K562 (cell line): ENCODE measurements at regions not wholly inside any gene's neighbourhood (a gene's known extent, or its start where the extent isn't known, plus 50 kb on each side); places are given as distances from the start of the nearest gene placed in this dataset.

ENCODE experiments used
- ATAC-seq: fragments of 200-7000 bp; cut with Tn5 transposase; 3 replicates; pipeline ENCODE4 v1.9.1; 2020; ENCODE audit warnings: moderate library complexity
- BruUV-seq: library from RNA; stranded (reverse); fragments of 400-500 nt; replicated peaks from 2 replicates; lab custom pipeline; 2021; lab: Mats Ljungman, UMichigan
- CTCF ChIA-PET: fragments of 300-600 bp; formaldehyde crosslinking; extraction: SDS; loops from one replicate; lab custom pipeline; 2021; ENCODE audit warnings: low intra/inter-chr PET ratio; lab: Yijun Ruan, JAX
- POLR2A ChIA-PET: fragments of 300-600, 350-650 bp; sonication (Branson Sonifier 250); formaldehyde crosslinking; extraction: SDS; loops from one replicate; lab custom pipeline; 2021; ENCODE audit warnings: antibody characterized with exemption, inconsistent platforms; lab: Yijun Ruan, JAX
- DNase-seq, 4 experiments: peaks; one replicate each; pipeline versions ENCODE4 v3.0.0 to v3.0.0-alpha.2; 2011 to 2018; ENCODE audit warnings: low spot score in 3 of 4, mixed read lengths in 3 of 4; ENCODE audit errors: extremely low read depth in 1 of 4
- FAIRE-seq: peaks from 2 replicates; lab custom pipeline; 2011; peaks lifted over from hg19 to GRCh38; lab: Jason Lieb, UNC
- H2AFZ ChIP-seq: 2 replicates; pipeline ENCODE4 v1.6.0; 2011; ENCODE audit warnings: low read depth, low read length, control low read depth, inconsistent platforms
- H3K27ac ChIP-seq: fragments of 200-600 bp; 3 replicates; pipeline ENCODE4 v1.8.0; 2011; ENCODE audit warnings: low read depth, mild to moderate bottlenecking, control low read depth, inconsistent platforms, low read length, moderate library complexity, mixed read lengths; ENCODE audit errors: extremely low read depth
- H3K27me3 ChIP-seq, 2 experiments: fragments of 300-600 bp in 1 of 2; 2 replicates in 1 of 2; 3 replicates in 1 of 2; pipeline versions ENCODE4 v1.6.0 to v1.8.0; 2011; ENCODE audit warnings: inconsistent platforms in 2 of 2, low read length in 2 of 2, mild to moderate bottlenecking in 1 of 2, mixed read lengths in 1 of 2, moderate library complexity in 1 of 2; ENCODE audit not compliant: control insufficient read depth in 2 of 2, insufficient read depth in 2 of 2
- H3K36me3 ChIP-seq: fragments of 300-600 bp; 3 replicates; pipeline ENCODE4 v1.8.0; 2011; ENCODE audit warnings: mild to moderate bottlenecking, low read length, inconsistent platforms; ENCODE audit not compliant: control insufficient read depth, insufficient read depth
- H3K4me1 ChIP-seq, 2 experiments: fragments of 200-600 bp in 1 of 2; replicated peaks in 1 of 2; 2 replicates in 1 of 2; 3 replicates in 1 of 2; pipeline versions ENCODE4 v1.5.1 to v1.8.0; 2011; ENCODE audit warnings: inconsistent platforms in 2 of 2, low read length in 2 of 2, mild to moderate bottlenecking in 1 of 2, mixed read lengths in 1 of 2, moderate library complexity in 1 of 2; ENCODE audit not compliant: control insufficient read depth in 2 of 2, insufficient read depth in 2 of 2
- H3K4me2 ChIP-seq: 2 replicates; pipeline ENCODE4 v1.6.1; 2011; ENCODE audit warnings: low read length, control low read depth, inconsistent platforms, mixed read lengths; ENCODE audit not compliant: insufficient read depth
- H3K4me3 ChIP-seq: fragments of 200-600 bp; sonication (generic), shearing (Covaris generic); 2 replicates; pipeline ENCODE4 v1.5.1; 2016; ENCODE audit warnings: control low read depth, inconsistent platforms
- H3K79me2 ChIP-seq: fragments of 200-600 bp; 3 replicates; pipeline ENCODE4 v1.8.0; 2011; ENCODE audit warnings: low read length, inconsistent platforms; ENCODE audit not compliant: control insufficient read depth, insufficient read depth
- H3K9ac ChIP-seq, 2 experiments: 2 replicates each; pipeline versions ENCODE4 v1.6.0 to v1.6.1; 2011; ENCODE audit warnings: low read depth in 2 of 2, low read length in 2 of 2, control low read depth in 1 of 2, inconsistent platforms in 1 of 2, mild to moderate bottlenecking in 1 of 2, mixed read lengths in 1 of 2; ENCODE audit not compliant: insufficient read depth in 1 of 2
- H3K9me1 ChIP-seq: one replicate; pipeline ENCODE4 v1.6.0; 2011; ENCODE audit warnings: inconsistent platforms, mild to moderate bottlenecking, low read length, moderate library complexity; ENCODE audit not compliant: control insufficient read depth, insufficient read depth
- H3K9me3 ChIP-seq: replicated peaks from 2 replicates; pipeline ENCODE4 v1.5.1; 2011; ENCODE audit warnings: low read depth, low read length, inconsistent platforms; ENCODE audit not compliant: control insufficient read depth, insufficient read depth
- H4K20me1 ChIP-seq: replicated peaks from 2 replicates; pipeline ENCODE4 v1.6.1; 2011; ENCODE audit warnings: low read length, inconsistent platforms, mixed read lengths; ENCODE audit not compliant: control insufficient read depth, insufficient read depth
- CHD1 ChIP-seq: fragments of 200-600 bp; sonication (generic); IDR thresholded peaks from one replicate; pipeline ENCODE4 v1.6.1; 2012; ENCODE audit warnings: mild to moderate bottlenecking, moderate library complexity, low read length, inconsistent platforms
- DNMT1 ChIP-seq: fragments of 450-650 bp; IDR thresholded peaks from 2 replicates; pipeline ENCODE4 v1.6.1; 2016; ENCODE audit warnings: antibody characterized with exemption, mild to moderate bottlenecking
- HES1 ChIP-seq: fragments of 450-650 bp; IDR thresholded peaks from 2 replicates; pipeline ENCODE4 v1.6.1; 2016; ENCODE audit warnings: low read depth, mild to moderate bottlenecking, moderate library complexity
- KLF1 ChIP-seq: fragments of 450-650 bp; IDR thresholded peaks from 2 replicates; pipeline ENCODE4 v1.6.1; 2016; ENCODE audit warnings: missing genetic modification characterization, missing compliant biosample characterization
- NFYB ChIP-seq: IDR thresholded peaks from 2 replicates; pipeline ENCODE4 v1.6.1; 2011; ENCODE audit warnings: mild to moderate bottlenecking, moderate library complexity; ENCODE audit not compliant: insufficient read length; ENCODE audit errors: extremely low read depth
- POLR2A ChIP-seq: fragments of 450-650 bp; conservative IDR thresholded peaks from 2 replicates; pipeline ENCODE4 v1.6.1; 2016
- SRSF1 ChIP-seq: fragments of 200-400 bp; formaldehyde crosslinking; IDR thresholded peaks from 2 replicates; pipeline ENCODE4 v1.6.1; 2017; ENCODE audit warnings: mild to moderate bottlenecking, low read depth, low read length, moderate library complexity
- TCF7L2 ChIP-seq: fragments of 150-350 bp; IDR thresholded peaks from 2 replicates; pipeline ENCODE4 v1.6.1; 2016; ENCODE audit warnings: low read depth, mild to moderate bottlenecking, low read length, moderate library complexity
- ZBTB49 ChIP-seq: sonication (generic); formaldehyde crosslinking; IDR thresholded peaks from 2 replicates; pipeline ENCODE4 v1.8.0; 2022; ENCODE audit warnings: missing genetic modification reagents, mild to moderate bottlenecking, borderline replicate concordance
- ZNF224 ChIP-seq: sonication (generic); formaldehyde crosslinking; IDR thresholded peaks from 2 replicates; pipeline ENCODE4 v1.8.0; 2022; ENCODE audit warnings: mild to moderate bottlenecking, missing genetic modification reagents
- ZNF57 ChIP-seq: fragments of 450-650 bp; formaldehyde crosslinking; IDR thresholded peaks from 2 replicates; pipeline ENCODE4 v1.4.0; 2020; ENCODE audit warnings: mild to moderate bottlenecking, moderate library complexity
- ZNF707 ChIP-seq: fragments of 250-450 bp; sonication (Bioruptor Pico); conservative IDR thresholded peaks from 2 replicates; pipeline ENCODE4 v1.8.0; 2022; ENCODE audit warnings: inconsistent platforms, mild to moderate bottlenecking, moderate library complexity
- WGBS: fragments of 100-300 bp; shearing (Covaris generic); methylation state at CpG from one replicate; pipeline ENCODE4 v1.1.6; 2016; ENCODE audit warnings: low coverage, mixed read lengths; ENCODE audit not compliant: insufficient coverage; ENCODE audit errors: missing lambda C conversion rate; 5-methylcytosine and 5-hydroxymethylcytosine counted together
- in situ Hi-C: fragments of 300-500 bp; cut with MboI; formaldehyde crosslinking; loops from 4 replicates; pipeline ENCODE4 v1.15.0; 2018; ENCODE audit warnings: inconsistent platforms, mixed read lengths
- intact Hi-C: fragments of 100-400 bp; cut with micrococcal nuclease; formaldehyde crosslinking; loops from 2 replicates; pipeline ENCODE4 v1.14.2; 2022
- TF ChIP-seq, protein P1 (sequence below): fragments of 250-450 bp; sonication (Bioruptor Pico); IDR thresholded peaks from 2 replicates; pipeline ENCODE4 v1.5.0; 2021; ENCODE audit warnings: mild to moderate bottlenecking, borderline replicate concordance
- TF ChIP-seq, protein P2 (sequence below): fragments of 250-450 bp; sonication (Bioruptor Pico); IDR thresholded peaks from 2 replicates; pipeline ENCODE4 v1.8.0; 2022; ENCODE audit warnings: inconsistent platforms, mild to moderate bottlenecking, moderate library complexity, borderline replicate concordance
- TF ChIP-seq, protein P3 (sequence below): fragments of 450-650 bp; conservative IDR thresholded peaks from 2 replicates; pipeline ENCODE4 v1.6.1; 2016; ENCODE audit warnings: missing genetic modification characterization, low read depth, mild to moderate bottlenecking, missing compliant biosample characterization, moderate library complexity

DNA sequence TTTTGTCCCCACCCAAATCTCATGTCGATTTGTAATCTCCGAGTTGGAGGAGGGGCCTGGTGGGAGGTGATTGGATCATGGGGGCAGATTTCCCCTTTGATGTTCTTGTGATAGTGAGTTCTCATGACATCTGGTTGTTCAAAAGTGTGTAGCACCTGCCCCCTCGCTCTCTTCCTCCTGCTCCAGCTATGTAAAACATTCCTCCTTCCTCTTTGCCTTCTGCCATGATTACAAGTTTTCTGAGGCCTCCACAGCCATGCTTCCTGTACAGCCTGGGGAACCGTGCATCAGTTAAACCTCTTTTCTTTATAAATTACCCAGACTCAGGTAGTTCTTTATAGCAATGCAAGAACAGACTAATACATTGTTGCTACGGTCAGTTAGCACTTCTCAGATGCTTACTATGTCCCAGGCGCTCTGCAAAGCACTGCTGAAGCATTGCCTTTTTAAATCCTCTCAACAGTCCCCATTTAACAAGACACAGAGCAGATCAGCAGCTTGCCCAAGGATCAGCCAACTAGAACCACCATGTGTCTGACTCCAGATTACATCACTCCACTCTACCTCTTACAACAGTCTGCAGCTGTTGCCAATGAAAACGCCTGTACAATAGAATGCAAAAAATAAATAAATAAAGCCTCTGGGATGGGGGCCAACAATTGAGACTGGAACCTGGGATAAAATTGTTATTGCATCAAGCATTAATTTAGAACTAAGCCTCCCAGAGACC, 52.4 kb upstream of the USP1 start:
- Histone ChIP-seq H3K4me3 (no peak overlapping the region), H3K4me1 (no peaks in the 10 kb centered on the region), H3K27me3 (peaks cover 12 to 14% of the 10 kb centered on the region in 2 experiments; a peak in 3 of 5 replicates), H3K27ac (no peak overlapping the region), H3K9me3 (no peaks in the 10 kb centered on the region), H2AFZ (no peak overlapping the region), H4K20me1 (no peaks in the 10 kb centered on the region), H3K9ac (no peak overlapping the region), H3K4me2 (no peak overlapping the region), H3K9me1 (no peaks in the 10 kb centered on the region), H3K79me2 (no peaks in the 10 kb centered on the region), H3K36me3 (no peaks in the 10 kb centered on the region)
- FAIRE-seq (no peak), DNase-seq (no peak), ATAC-seq (no peak)
- CTCF ChIA-PET = no interaction called here
- in situ Hi-C loops (no loop called here), intact Hi-C loops (no loop called here)
- POLR2A ChIA-PET = no interaction called here
- 2% methylated on average over 7 of the region's 7 CpGs for WGBS
- no TSS peak for BruUV-seq
- TF ChIP-seq, protein P1, sequence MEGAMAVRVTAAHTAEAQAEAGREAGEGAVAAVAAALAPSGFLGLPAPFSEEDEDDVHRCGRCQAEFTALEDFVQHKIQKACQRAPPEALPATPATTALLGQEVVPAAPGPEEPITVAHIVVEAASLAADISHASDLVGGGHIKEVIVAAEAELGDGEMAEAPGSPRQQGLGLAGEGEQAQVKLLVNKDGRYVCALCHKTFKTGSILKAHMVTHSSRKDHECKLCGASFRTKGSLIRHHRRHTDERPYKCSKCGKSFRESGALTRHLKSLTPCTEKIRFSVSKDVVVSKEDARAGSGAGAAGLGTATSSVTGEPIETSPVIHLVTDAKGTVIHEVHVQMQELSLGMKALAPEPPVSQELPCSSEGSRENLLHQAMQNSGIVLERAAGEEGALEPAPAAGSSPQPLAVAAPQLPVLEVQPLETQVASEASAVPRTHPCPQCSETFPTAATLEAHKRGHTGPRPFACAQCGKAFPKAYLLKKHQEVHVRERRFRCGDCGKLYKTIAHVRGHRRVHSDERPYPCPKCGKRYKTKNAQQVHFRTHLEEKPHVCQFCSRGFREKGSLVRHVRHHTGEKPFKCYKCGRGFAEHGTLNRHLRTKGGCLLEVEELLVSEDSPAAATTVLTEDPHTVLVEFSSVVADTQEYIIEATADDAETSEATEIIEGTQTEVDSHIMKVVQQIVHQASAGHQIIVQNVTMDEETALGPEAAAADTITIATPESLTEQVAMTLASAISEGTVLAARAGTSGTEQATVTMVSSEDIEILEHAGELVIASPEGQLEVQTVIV (CRISPR knock-in tag) = no peak
- TF ChIP-seq HES1 (no peak), NFYB (no peak), TCF7L2 (no peak), ZNF57 (no peak), SRSF1 (no peak), ZBTB49 (CRISPR knock-in tag) (no peak), DNMT1 (no peak), KLF1 (no peak), ZNF224 (no peak), POLR2A (no peak), ZNF707 (CRISPR knock-in tag) (no peak), CHD1 (no peak)
- TF ChIP-seq, protein P2, sequence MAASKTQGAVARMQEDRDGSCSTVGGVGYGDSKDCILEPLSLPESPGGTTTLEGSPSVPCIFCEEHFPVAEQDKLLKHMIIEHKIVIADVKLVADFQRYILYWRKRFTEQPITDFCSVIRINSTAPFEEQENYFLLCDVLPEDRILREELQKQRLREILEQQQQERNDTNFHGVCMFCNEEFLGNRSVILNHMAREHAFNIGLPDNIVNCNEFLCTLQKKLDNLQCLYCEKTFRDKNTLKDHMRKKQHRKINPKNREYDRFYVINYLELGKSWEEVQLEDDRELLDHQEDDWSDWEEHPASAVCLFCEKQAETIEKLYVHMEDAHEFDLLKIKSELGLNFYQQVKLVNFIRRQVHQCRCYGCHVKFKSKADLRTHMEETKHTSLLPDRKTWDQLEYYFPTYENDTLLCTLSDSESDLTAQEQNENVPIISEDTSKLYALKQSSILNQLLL (CRISPR knock-in tag) = no peak
- TF ChIP-seq, protein P3, sequence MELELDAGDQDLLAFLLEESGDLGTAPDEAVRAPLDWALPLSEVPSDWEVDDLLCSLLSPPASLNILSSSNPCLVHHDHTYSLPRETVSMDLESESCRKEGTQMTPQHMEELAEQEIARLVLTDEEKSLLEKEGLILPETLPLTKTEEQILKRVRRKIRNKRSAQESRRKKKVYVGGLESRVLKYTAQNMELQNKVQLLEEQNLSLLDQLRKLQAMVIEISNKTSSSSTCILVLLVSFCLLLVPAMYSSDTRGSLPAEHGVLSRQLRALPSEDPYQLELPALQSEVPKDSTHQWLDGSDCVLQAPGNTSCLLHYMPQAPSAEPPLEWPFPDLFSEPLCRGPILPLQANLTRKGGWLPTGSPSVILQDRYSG (tag) = no peak
